ENCODE measurements at regions not wholly inside any gene's neighbourhood (a gene's known extent, or its start where the extent isn't known, plus 50 kb on each side); places are given as distances from the start of the nearest gene placed in this dataset.

- TF ChIP-seq CTCF (IDR thresholded peaks at IDR 0.05) (no peak), POLR2A (IDR thresholded peaks at IDR 0.05) (no peak)
Observed at GRCh38 chr6:164561656-164562055, 747.7 kb downstream of the C6orf118 start.
